Gastrocnemius medialis (tissue), 4 donors: ENCODE measurements at regions not wholly inside any gene's neighbourhood (a gene's known extent, or its start where the extent isn't known, plus 50 kb on each side); places are given as distances from the start of the nearest gene placed in this dataset.
A peak's percentile ranks its signal among the peaks of the same experiment; 100 is the strongest.

Experiments used
- ATAC-seq, 2 donors: fragments of 150-250 bp; one replicate each; pipeline ENCODE4 v1.9.1; 2016
- DNase-seq, 2 donors: peaks; one replicate each; pipeline ENCODE4 v3.0.0-alpha.2; 2019
- H3K27ac ChIP-seq, 4 donors: fragments of 200-600 bp; sonication (generic); 1 replicate in 1 of 4; 2 replicates in 3 of 4; pipeline ENCODE4 v1.5.1; 2016 to 2018; ENCODE audit warnings: mild to moderate bottlenecking in 2 of 4, moderate library complexity in 1 of 4
- H3K27me3 ChIP-seq, 3 donors: fragments of 200-600 bp; sonication (generic) in 2 of 3; 1 replicate in 1 of 3; 2 replicates in 2 of 3; pipeline versions ENCODE4 v1.5.1 to v1.6.0; 2016 to 2019; ENCODE audit warnings: mild to moderate bottlenecking in 1 of 3, moderate library complexity in 1 of 3
- H3K36me3 ChIP-seq, 2 donors: fragments of 200-600 bp; sonication (generic) in 1 of 2; one replicate each; pipeline ENCODE4 v1.5.1; 2017 to 2018
- H3K4me1 ChIP-seq, 2 donors: fragments of 200-600 bp; sonication (generic) in 1 of 2; one replicate each; pipeline ENCODE4 v1.5.1; 2016 to 2017; ENCODE audit warnings: mild to moderate bottlenecking in 2 of 2
- H3K4me3 ChIP-seq, 4 donors: fragments of 200-600 bp; sonication (generic) in 3 of 4; 1 replicate in 1 of 4; 2 replicates in 3 of 4; pipeline ENCODE4 v1.5.1; 2016 to 2019; ENCODE audit warnings: mild to moderate bottlenecking in 2 of 4
- H3K9me3 ChIP-seq, 3 donors: fragments of 200-600 bp; sonication (generic) in 2 of 3; 1 replicate in 1 of 3; 2 replicates in 2 of 3; pipeline ENCODE4 v1.5.1; 2016 to 2019
- POLR2A ChIP-seq, 2 donors: fragments of 450-650 bp; IDR thresholded peaks; one replicate each; pipeline ENCODE4 v1.6.1; 2017; ENCODE audit warnings: antibody characterized with exemption in 2 of 2, mild to moderate bottlenecking in 2 of 2, moderate library complexity in 2 of 2
- in situ Hi-C, 4 donors: fragments of 200-750 bp; cut with MboI; loops; one replicate each; pipeline versions ENCODE4 v1.15.0 to v1.8.0; 2017; ENCODE audit warnings: low sequenced_read_pairs in 4 of 4
- intact Hi-C: fragments of 100-400 bp; cut with DNase I; formaldehyde crosslinking; loops from one replicate; pipeline ENCODE4 v1.15.1; 2023; ENCODE audit warnings: low total_unique reads
- TF ChIP-seq, protein P1 (sequence below), 5 experiments: fragments of 450-650 bp in 3 of 5; fragments of 200-600 bp in 2 of 5; sonication (generic) in 2 of 5; IDR thresholded peaks in 4 of 5; conservative IDR thresholded peaks in 1 of 5; 1 replicate in 4 of 5; 2 replicates in 1 of 5; pipeline ENCODE4 v1.5.1; 2016 to 2019; ENCODE audit warnings: antibody characterized with exemption in 5 of 5, mild to moderate bottlenecking in 3 of 5, moderate library complexity in 3 of 5

DNA sequence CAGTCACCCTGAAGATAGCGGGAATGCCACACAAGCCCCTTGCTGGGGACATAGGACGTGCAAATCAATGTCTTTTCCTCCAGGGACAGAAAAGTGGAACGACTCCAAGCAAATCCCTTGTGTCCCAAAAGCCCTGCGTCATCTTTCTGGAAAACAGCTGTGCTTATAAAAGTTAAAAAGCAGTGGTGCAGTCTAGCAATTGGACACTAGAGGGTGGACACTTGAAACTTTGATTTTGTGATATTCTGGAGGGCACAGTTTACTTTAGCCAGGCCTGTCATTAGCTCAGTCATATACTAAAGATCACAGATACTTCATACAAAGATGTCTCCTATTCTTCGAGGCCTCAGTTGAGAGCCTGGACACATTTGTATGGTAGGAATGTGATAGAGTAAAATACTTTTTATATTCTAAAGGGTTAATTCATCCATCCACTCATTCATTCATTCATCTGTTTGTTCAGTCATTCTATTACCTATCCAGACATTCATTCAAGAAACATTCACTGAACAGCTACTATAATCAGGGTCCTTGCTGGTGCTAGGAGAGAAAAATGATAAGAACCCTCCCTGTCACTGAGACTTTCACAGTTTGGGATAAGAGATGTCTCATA is 63.8 kb upstream of the ANKRD34C start:
- H3K36me3 ChIP-seq: no peaks in the 10 kb centered on the region
- ATAC-seq: no peak
- no peak overlapping the region for H3K27ac ChIP-seq
- TF ChIP-seq POLR2A (IDR thresholded peaks at IDR 0.05): no peak
- TF ChIP-seq, protein P1, sequence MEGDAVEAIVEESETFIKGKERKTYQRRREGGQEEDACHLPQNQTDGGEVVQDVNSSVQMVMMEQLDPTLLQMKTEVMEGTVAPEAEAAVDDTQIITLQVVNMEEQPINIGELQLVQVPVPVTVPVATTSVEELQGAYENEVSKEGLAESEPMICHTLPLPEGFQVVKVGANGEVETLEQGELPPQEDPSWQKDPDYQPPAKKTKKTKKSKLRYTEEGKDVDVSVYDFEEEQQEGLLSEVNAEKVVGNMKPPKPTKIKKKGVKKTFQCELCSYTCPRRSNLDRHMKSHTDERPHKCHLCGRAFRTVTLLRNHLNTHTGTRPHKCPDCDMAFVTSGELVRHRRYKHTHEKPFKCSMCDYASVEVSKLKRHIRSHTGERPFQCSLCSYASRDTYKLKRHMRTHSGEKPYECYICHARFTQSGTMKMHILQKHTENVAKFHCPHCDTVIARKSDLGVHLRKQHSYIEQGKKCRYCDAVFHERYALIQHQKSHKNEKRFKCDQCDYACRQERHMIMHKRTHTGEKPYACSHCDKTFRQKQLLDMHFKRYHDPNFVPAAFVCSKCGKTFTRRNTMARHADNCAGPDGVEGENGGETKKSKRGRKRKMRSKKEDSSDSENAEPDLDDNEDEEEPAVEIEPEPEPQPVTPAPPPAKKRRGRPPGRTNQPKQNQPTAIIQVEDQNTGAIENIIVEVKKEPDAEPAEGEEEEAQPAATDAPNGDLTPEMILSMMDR (IDR thresholded peaks at IDR 0.05 in 4 of 5, conservative IDR thresholded peaks at IDR 0.05 in 1 of 5): peak in 1 of 5 experiments; percentile 33
- no peaks in the 10 kb centered on the region for H3K9me3 ChIP-seq
- DNase-seq: no peak
- peaks cover 3 to 6% (median 4%) of the 10 kb centered on the region in 3 donors for H3K27me3 ChIP-seq
- intact Hi-C loops (no loop called here), in situ Hi-C loops (no loop called here)
- no peaks in the 10 kb centered on the region for H3K4me1 ChIP-seq
- H3K4me3 ChIP-seq: no peak overlapping the region

DNA sequence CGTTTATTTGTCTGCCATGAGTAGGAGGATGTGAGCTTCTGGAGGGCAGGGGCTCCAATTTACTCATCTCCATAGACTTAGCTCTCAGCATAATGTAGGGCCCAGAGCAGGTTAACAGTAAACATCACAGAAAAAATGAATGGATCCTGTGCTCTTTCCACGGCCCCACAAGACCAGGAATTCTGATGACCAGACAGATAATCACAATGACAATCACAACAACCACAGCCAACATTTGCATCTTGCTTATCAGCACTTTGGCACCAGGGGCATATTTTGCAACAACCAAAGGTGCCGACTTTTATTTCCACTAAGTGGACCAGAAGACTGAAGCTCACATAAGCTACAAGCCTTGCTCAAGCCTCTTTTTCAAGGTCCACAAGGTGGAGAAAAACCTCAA is 68.9 kb upstream of the ANKRD34C start:
- ATAC-seq: no peak
- no peak for TF ChIP-seq POLR2A (IDR thresholded peaks at IDR 0.05)
- TF ChIP-seq, protein P1 (IDR thresholded peaks at IDR 0.05 in 4 of 5, conservative IDR thresholded peaks at IDR 0.05 in 1 of 5): no peak
- H3K27ac ChIP-seq: no peak overlapping the region
- in situ Hi-C loops (no loop called here), intact Hi-C loops (no loop called here)
- H3K27me3 ChIP-seq: peaks cover 25 to 31% (median 26%) of the 10 kb centered on the region in 3 donors
- no peak overlapping the region for H3K4me3 ChIP-seq
- no peaks in the 10 kb centered on the region for H3K36me3 ChIP-seq
- H3K4me1 ChIP-seq: no peaks in the 10 kb centered on the region
- H3K9me3 ChIP-seq: no peaks in the 10 kb centered on the region
- no peak for DNase-seq

DNA sequence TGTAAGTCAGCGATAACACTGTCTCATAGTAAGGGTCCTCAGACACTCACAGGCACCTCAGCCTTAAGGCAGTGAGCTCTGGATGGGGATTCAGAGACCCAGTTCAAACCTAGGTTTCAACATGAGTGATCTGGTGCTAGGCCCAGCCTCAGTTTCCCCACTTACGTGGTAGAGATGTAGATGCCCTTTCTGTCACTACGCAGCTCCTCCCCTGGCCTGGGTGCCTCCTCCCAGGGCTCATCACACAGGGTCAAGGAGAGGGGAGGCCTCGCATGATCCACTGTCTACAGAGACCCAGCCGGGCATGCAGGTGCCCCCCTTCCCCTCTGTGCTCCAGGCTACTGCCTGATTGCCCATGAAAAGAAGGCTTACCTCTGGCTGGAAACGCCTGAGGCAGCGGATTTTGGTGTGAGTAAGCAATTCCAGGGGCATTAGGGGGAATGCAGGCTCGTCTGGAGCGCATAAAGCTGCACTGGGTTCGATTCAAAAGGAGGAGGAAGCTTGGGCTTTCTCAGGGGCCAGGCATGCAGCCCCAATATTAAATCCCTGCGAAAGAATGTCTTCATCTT is 69.8 kb upstream of the ANKRD34C start:
- no peaks in the 10 kb centered on the region for H3K4me1 ChIP-seq
- no peaks in the 10 kb centered on the region for H3K9me3 ChIP-seq
- in situ Hi-C loops (no loop called here), intact Hi-C loops (no loop called here)
- no peak overlapping the region for H3K4me3 ChIP-seq
- H3K27ac ChIP-seq: no peak overlapping the region
- peaks cover 25 to 32% (median 26%) of the 10 kb centered on the region in 3 donors for H3K27me3 ChIP-seq
- DNase-seq: no peak
- TF ChIP-seq, protein P1 (IDR thresholded peaks at IDR 0.05 in 4 of 5, conservative IDR thresholded peaks at IDR 0.05 in 1 of 5): no peak
- no peak for TF ChIP-seq POLR2A (IDR thresholded peaks at IDR 0.05)
- ATAC-seq: no peak
- H3K36me3 ChIP-seq: no peaks in the 10 kb centered on the region

DNA sequence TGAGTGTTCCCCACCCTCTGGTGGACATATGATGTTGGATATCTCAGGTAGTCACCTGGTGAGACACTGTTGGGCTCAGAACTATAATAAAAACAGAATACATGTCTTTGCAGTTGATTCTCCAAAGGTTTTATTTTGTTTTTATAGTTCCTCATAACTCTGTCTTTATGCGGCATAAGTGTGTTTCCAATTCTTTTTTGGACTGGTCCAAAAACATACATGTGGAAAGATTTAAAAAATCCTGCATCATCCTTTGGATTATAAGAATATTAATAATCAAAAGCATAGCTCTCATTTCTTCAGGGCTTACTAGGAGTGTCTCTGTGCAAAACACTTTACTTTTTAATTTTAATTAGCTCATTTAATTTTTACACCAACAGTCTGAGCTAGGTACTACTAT is 71.0 kb upstream of the ANKRD34C start:
- no peak for TF ChIP-seq POLR2A (IDR thresholded peaks at IDR 0.05)
- TF ChIP-seq, protein P1 (IDR thresholded peaks at IDR 0.05 in 4 of 5, conservative IDR thresholded peaks at IDR 0.05 in 1 of 5): no peak
- peaks cover 26 to 34% (median 31%) of the 10 kb centered on the region in 3 donors for H3K27me3 ChIP-seq
- no peak for ATAC-seq
- no peaks in the 10 kb centered on the region for H3K9me3 ChIP-seq
- in situ Hi-C loops: no loop called here
- intact Hi-C loops: no loop called here
- no peaks in the 10 kb centered on the region for H3K4me1 ChIP-seq
- H3K4me3 ChIP-seq: no peak overlapping the region
- no peak overlapping the region for H3K27ac ChIP-seq
- no peak for DNase-seq
- H3K36me3 ChIP-seq: no peaks in the 10 kb centered on the region
